ENCODE measurements at regions not wholly inside any gene's neighbourhood (a gene's known extent, or its start where the extent isn't known, plus 50 kb on each side); places are given as distances from the start of the nearest gene placed in this dataset.

DNA sequence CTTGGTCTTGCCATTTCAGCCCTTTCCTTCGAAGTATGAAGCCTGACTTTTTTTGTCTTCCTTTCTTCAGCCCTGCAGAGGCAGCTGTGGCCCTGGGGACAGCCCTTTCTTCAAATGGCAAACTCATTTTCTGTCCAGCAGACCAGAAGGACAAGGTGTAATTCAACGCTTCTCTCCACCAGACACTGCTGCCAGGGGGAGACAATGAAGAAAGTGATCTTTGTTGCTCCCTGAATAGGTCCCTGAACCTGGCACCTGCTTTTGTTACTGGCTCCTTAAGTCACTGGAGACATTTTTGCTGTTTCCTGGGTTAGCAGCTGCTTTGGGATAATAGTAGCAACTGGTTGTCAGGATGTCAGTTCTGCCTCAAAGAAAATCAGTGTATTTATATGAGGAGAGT is 50.8 kb upstream of the MACF1 start:
- no peak for TF ChIP-seq POLR2AphosphoS5 (IDR thresholded peaks at IDR 0.05)
- TF ChIP-seq POLR2A (IDR thresholded peaks at IDR 0.05) = no peak
- TF ChIP-seq, protein P1, sequence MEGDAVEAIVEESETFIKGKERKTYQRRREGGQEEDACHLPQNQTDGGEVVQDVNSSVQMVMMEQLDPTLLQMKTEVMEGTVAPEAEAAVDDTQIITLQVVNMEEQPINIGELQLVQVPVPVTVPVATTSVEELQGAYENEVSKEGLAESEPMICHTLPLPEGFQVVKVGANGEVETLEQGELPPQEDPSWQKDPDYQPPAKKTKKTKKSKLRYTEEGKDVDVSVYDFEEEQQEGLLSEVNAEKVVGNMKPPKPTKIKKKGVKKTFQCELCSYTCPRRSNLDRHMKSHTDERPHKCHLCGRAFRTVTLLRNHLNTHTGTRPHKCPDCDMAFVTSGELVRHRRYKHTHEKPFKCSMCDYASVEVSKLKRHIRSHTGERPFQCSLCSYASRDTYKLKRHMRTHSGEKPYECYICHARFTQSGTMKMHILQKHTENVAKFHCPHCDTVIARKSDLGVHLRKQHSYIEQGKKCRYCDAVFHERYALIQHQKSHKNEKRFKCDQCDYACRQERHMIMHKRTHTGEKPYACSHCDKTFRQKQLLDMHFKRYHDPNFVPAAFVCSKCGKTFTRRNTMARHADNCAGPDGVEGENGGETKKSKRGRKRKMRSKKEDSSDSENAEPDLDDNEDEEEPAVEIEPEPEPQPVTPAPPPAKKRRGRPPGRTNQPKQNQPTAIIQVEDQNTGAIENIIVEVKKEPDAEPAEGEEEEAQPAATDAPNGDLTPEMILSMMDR (IDR thresholded peaks at IDR 0.05) = no peak
- TF ChIP-seq EP300 (IDR thresholded peaks at IDR 0.05) = no peak
- H3K27me3 ChIP-seq = no peaks in the 10 kb centered on the region
- peaks cover 0 to 6% (median 0%) of the 10 kb centered on the region in 4 donors for H3K36me3 ChIP-seq
- H3K9me3 ChIP-seq = no peaks in the 10 kb centered on the region
- DNase-seq (no peak), ATAC-seq (ENCODE audit: low FRiP score in 2 of 2) (no peak)
- H3K4me3 ChIP-seq = no peak overlapping the region
- WGBS, 2 donors = 67 to 86% methylated on average over 2 of the region's 2 CpGs
- H3K4me1 ChIP-seq = peaks cover 83 to 97% (median 85%) of the 10 kb centered on the region in 4 donors
- H3K27ac ChIP-seq = peak overlapping the region; percentile 58 to 83 (median 72)

DNA sequence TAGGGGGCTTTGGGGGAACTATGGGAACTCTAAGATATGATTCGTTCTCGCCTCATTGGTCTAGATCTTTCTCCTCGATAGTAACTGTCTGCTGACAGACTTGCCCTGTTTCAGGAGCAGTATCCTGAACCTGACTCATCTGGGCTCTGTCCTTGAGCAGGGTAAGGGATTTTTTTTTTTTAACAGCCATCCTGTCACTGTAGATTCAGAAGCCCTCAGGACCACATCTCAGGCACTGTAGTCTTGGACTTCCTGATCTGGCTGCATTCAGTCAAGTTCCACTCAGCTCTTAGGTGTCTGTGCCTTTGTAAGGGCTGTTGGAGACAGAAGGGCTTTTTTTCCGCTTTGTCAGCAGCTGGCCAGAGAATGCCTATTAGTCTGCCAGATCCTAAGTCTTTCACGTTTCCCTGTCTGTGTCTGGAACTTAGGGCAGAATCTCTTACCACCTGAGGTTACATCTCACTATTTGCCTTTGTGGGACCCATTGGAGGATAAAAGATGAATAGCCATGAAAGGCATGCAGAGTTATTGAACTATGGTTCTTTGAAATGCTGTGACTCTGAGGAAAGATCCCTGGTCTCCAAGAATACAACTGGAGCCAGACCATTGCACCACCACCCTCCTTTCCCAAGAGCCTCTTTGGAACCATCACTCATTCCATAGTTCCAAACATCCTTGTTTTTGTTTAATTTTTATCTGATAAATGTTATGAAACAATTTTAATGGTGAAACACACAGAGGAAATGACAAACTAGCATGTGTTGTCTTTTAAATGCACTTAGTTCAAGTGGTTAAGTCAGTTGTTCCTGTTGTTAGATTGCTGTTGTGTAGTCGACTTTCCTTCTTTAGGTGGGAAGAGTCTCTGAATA is 49.7 kb upstream of the MACF1 start:
- Histone ChIP-seq H3K4me1 (peaks cover 77 to 99% (median 84%) of the 10 kb centered on the region in 4 donors), H3K9me3 (no peaks in the 10 kb centered on the region), H3K27ac (peak overlapping the region; percentile 58 to 83 (median 72)), H3K4me3 (no peak overlapping the region), H3K27me3 (no peaks in the 10 kb centered on the region), H3K36me3 (peaks cover 0 to 6% (median 0%) of the 10 kb centered on the region in 4 donors)
- WGBS, 2 donors = 34 to 48% methylated on average over 6 of the region's 6 CpGs
- DNase-seq = peak in 1 of 2 donors; percentile 55
- ATAC-seq (ENCODE audit: low FRiP score in 2 of 2) = peak; percentile 56 to 85
- TF ChIP-seq POLR2A (IDR thresholded peaks at IDR 0.05) = no peak
- TF ChIP-seq POLR2AphosphoS5 (IDR thresholded peaks at IDR 0.05) = peak in 1 of 2 donors; percentile 77
- peak in 1 of 4 donors; percentile 50 for TF ChIP-seq EP300 (IDR thresholded peaks at IDR 0.05)
- TF ChIP-seq, protein P1 (IDR thresholded peaks at IDR 0.05) = no peak

Small RNA genes lying in the stretch of these regions (small RNA-seq; reads per million reads assigned to genes)
- gene RNA5SP44 (0 reads per million in 4 donors), gene RNU6-608P (0 reads per million in 4 donors)
